SU-DHL-6 (cell line): ENCODE measurements at regions not wholly inside any gene's neighbourhood (a gene's known extent, or its start where the extent isn't known, plus 50 kb on each side); places are given as distances from the start of the nearest gene placed in this dataset.

ENCODE experiments used
- H2AFZ ChIP-seq: fragments of 200-600 bp; sonication (generic); 2 replicates; pipeline ENCODE4 v1.6.1; 2014; ENCODE audit warnings: low read depth, mild to moderate bottlenecking, moderate library complexity, mixed read lengths, antibody characterized with exemption, low read length; ENCODE audit not compliant: severe bottlenecking
- H3F3A ChIP-seq: fragments of 200-600 bp; shearing (Covaris generic); 2 replicates; pipeline ENCODE4 v1.6.0; 2016; ENCODE audit warnings: antibody characterized with exemption, mild to moderate bottlenecking; ENCODE audit not compliant: insufficient read depth
- H3K27ac ChIP-seq: fragments of 200-600 bp; sonication (generic); 2 replicates; pipeline ENCODE4 v1.5.1; 2016; ENCODE audit warnings: low read depth, mild to moderate bottlenecking, low read length, moderate library complexity, mixed read lengths
- H3K27me3 ChIP-seq: fragments of 200-600 bp; sonication (generic), shearing (Covaris generic); 2 replicates; pipeline ENCODE4 v1.6.0; 2014; ENCODE audit warnings: mild to moderate bottlenecking, low read length
- H3K36me3 ChIP-seq: fragments of 200-600 bp; sonication (generic); 2 replicates; pipeline ENCODE4 v1.6.1; 2014; ENCODE audit warnings: mild to moderate bottlenecking, low read length, mixed read lengths
- H3K4me2 ChIP-seq: fragments of 300-600, 200-600 bp; shearing (Covaris generic), sonication (generic); 2 replicates; pipeline ENCODE4 v1.6.0; 2014; ENCODE audit warnings: low read length, low read depth, mild to moderate bottlenecking; ENCODE audit not compliant: poor library complexity, severe bottlenecking
- H3K4me3 ChIP-seq: fragments of 200-600 bp; sonication (generic); 2 replicates; pipeline ENCODE4 v1.5.1; 2014; ENCODE audit warnings: antibody characterized with exemption, low read length, mild to moderate bottlenecking, mixed read lengths; ENCODE audit not compliant: insufficient read depth, poor library complexity, severe bottlenecking
- H3K79me2 ChIP-seq: fragments of 200-600 bp; sonication (generic); 2 replicates; pipeline ENCODE4 v1.6.1; 2014; ENCODE audit warnings: mild to moderate bottlenecking, low read length, moderate library complexity; ENCODE audit not compliant: insufficient read depth
- H3K9ac ChIP-seq: fragments of 200-600 bp; sonication (generic); 2 replicates; pipeline ENCODE4 v1.7.0; 2014; ENCODE audit warnings: mild to moderate bottlenecking, low read length
- H3K9me2 ChIP-seq: fragments of 200-600 bp; sonication (generic); replicated peaks from 2 replicates; pipeline ENCODE4 v1.6.1; 2014; ENCODE audit warnings: low read length; ENCODE audit not compliant: insufficient read depth
- H3K9me3 ChIP-seq: fragments of 200-600 bp; sonication (generic); 2 replicates; pipeline ENCODE4 v1.6.1; 2014; ENCODE audit warnings: low read length, mixed read lengths; ENCODE audit not compliant: insufficient read depth
- H4K20me1 ChIP-seq: fragments of 200-600 bp; sonication (generic); 2 replicates; pipeline ENCODE4 v1.6.1; 2014; ENCODE audit warnings: low read depth, mild to moderate bottlenecking, antibody characterized with exemption, low read length, moderate library complexity, mixed read lengths
- CTCF ChIP-seq: fragments of 200-600 bp; sonication (generic); IDR thresholded peaks from one replicate; pipeline ENCODE4 v1.5.1; 2017; ENCODE audit warnings: antibody characterized with exemption, mild to moderate bottlenecking, low read length, moderate library complexity; ENCODE audit not compliant: insufficient read depth, poor library complexity, severe bottlenecking
- EZH2phosphoT487 ChIP-seq: fragments of 200-600 bp; sonication (generic), shearing (Covaris generic); conservative IDR thresholded peaks from 2 replicates; pipeline ENCODE4 v1.6.1; 2018; ENCODE audit warnings: mild to moderate bottlenecking, antibody characterized with exemption, low read length, moderate library complexity, mixed read lengths

GRCh38 chr2:190742431-190742830 is 93.5 kb downstream of the NAB1 start:
- Histone ChIP-seq H3K27me3 (no peaks in the 10 kb centered on the region), H3F3A (no peaks in the 10 kb centered on the region), H2AFZ (no peak overlapping the region), H3K9me2 (no peaks in the 10 kb centered on the region), H3K9ac (no peak overlapping the region), H3K27ac (no peak overlapping the region), H3K9me3 (no peaks in the 10 kb centered on the region), H3K36me3 (no peaks in the 10 kb centered on the region), H3K79me2 (no peaks in the 10 kb centered on the region), H3K4me3 (no peak overlapping the region), H3K4me2 (no peak overlapping the region), H4K20me1 (no peaks in the 10 kb centered on the region)
- TF ChIP-seq CTCF (no peak), EZH2phosphoT487 (no peak)

- TF ChIP-seq CTCF (no peak), EZH2phosphoT487 (no peak)
- H3K27me3 ChIP-seq: no peaks in the 10 kb centered on the region
These were observed 95.2 kb downstream of the NAB1 start for GRCh38 chr2:190744041-190744440.

GRCh38 chr2:190746971-190747761 is 98.3 kb downstream of the NAB1 start:
- no peak for TF ChIP-seq EZH2phosphoT487
- Histone ChIP-seq H3F3A (no peaks in the 10 kb centered on the region), H3K9me2 (no peaks in the 10 kb centered on the region), H2AFZ (no peak overlapping the region), H3K27ac (no peak overlapping the region), H3K36me3 (no peaks in the 10 kb centered on the region), H3K79me2 (no peaks in the 10 kb centered on the region), H3K9ac (no peak overlapping the region), H3K4me3 (no peak overlapping the region), H3K27me3 (no peaks in the 10 kb centered on the region), H4K20me1 (no peaks in the 10 kb centered on the region), H3K9me3 (no peaks in the 10 kb centered on the region), H3K4me2 (no peak overlapping the region)

More at GRCh38 chr2:190744041-190744440, 95.2 kb downstream of the NAB1 start:
- no peaks in the 10 kb centered on the region for H3K9me3 ChIP-seq
- no peaks in the 10 kb centered on the region for H3F3A ChIP-seq
- H2AFZ ChIP-seq: no peak overlapping the region
- H3K36me3 ChIP-seq: no peaks in the 10 kb centered on the region
- no peaks in the 10 kb centered on the region for H3K9me2 ChIP-seq
- H3K9ac ChIP-seq: no peak overlapping the region
- no peaks in the 10 kb centered on the region for H4K20me1 ChIP-seq
- H3K4me2 ChIP-seq: no peak overlapping the region
- no peak overlapping the region for H3K4me3 ChIP-seq
- H3K27ac ChIP-seq: no peak overlapping the region
- no peaks in the 10 kb centered on the region for H3K79me2 ChIP-seq

GRCh38 chr2:190748966-190749365 is 100.1 kb downstream of the NAB1 start:
- Histone ChIP-seq H4K20me1 (no peaks in the 10 kb centered on the region), H3K9me2 (no peaks in the 10 kb centered on the region), H3F3A (no peaks in the 10 kb centered on the region), H3K27ac (no peak overlapping the region), H3K9me3 (no peaks in the 10 kb centered on the region), H2AFZ (no peak overlapping the region), H3K4me2 (no peak overlapping the region), H3K9ac (no peak overlapping the region), H3K27me3 (no peaks in the 10 kb centered on the region), H3K4me3 (no peak overlapping the region), H3K36me3 (no peaks in the 10 kb centered on the region), H3K79me2 (no peaks in the 10 kb centered on the region)
- no peak for TF ChIP-seq CTCF
- no peak for TF ChIP-seq EZH2phosphoT487
